ENCODE measurements at regions not wholly inside any gene's neighbourhood (a gene's known extent, or its start where the extent isn't known, plus 50 kb on each side); places are given as distances from the start of the nearest gene placed in this dataset.

DNA sequence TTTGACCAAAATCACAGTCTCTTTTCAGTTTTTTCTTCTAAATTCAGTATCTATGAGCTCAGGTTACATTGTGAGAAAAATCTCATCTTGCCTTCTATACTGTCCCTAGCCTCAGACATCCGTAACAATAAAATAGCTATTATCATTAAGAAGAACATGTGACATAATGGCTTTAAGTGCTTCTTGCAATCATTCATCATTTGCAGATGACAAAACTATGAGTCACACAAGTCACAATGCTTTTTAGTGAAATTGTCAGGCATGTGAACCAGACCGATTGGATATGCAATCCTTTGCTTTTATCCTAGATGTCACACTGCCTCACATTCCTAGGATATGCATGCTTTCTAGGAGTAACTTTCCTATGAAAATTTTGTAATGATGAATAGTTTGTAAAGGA, 313.1 kb downstream of the SLC6A15 start:
- TF ChIP-seq, protein P1, sequence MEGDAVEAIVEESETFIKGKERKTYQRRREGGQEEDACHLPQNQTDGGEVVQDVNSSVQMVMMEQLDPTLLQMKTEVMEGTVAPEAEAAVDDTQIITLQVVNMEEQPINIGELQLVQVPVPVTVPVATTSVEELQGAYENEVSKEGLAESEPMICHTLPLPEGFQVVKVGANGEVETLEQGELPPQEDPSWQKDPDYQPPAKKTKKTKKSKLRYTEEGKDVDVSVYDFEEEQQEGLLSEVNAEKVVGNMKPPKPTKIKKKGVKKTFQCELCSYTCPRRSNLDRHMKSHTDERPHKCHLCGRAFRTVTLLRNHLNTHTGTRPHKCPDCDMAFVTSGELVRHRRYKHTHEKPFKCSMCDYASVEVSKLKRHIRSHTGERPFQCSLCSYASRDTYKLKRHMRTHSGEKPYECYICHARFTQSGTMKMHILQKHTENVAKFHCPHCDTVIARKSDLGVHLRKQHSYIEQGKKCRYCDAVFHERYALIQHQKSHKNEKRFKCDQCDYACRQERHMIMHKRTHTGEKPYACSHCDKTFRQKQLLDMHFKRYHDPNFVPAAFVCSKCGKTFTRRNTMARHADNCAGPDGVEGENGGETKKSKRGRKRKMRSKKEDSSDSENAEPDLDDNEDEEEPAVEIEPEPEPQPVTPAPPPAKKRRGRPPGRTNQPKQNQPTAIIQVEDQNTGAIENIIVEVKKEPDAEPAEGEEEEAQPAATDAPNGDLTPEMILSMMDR (IDR thresholded peaks at IDR 0.05; ENCODE audit: borderline replicate concordance, control extremely low read depth, extremely low read depth, insufficient read depth, missing control alignments), result no peak
- DNase-seq (ENCODE audit: low spot score), result no peak
- in situ Hi-C loops (cut with MboI; ENCODE audit: low sequenced_read_pairs, unreplicated experiment), result no loop called here

DNA sequence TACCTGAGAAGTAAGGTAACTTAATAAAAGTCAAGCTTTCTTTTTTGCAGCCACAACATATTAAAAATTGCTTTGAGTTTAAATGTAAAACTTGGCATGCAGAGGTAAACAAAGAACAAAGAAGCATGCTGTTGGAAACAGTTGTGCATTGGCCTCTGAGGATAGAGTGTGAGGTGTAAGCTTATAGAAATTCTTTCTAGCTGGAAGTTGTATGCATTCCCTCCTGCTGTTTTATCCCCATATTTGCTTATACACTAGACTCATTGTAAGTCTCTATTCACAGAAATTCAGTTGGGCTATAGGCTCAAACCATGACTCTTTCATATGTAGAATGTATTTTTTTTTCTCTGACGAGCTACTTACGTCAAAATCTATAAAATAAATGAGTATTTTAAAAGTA, 316.3 kb downstream of the SLC6A15 start:
- TF ChIP-seq, protein P1 (IDR thresholded peaks at IDR 0.05; ENCODE audit: borderline replicate concordance, control extremely low read depth, extremely low read depth, insufficient read depth, missing control alignments), result no peak
- DNase-seq (ENCODE audit: low spot score), result no peak
- in situ Hi-C loops (cut with MboI; ENCODE audit: low sequenced_read_pairs, unreplicated experiment), result no loop called here

DNA sequence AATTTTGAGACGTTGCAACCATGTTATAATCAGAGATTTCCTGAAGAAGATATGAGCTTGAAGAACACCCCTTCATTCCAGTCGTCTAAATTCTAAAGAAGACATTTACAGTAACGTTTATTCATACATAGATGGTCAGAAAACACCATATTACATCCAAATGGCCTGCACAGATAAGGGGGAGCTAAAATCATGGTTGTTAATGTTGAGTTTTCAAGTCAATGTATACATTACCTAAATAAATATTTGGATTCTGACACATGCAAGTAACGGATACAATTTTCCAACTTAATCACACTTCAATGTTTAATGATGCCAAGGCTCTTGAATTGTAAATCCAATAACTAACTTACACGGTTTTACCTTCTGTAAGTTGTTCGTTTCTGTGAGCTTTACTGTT, 318.4 kb downstream of the SLC6A15 start:
- in situ Hi-C loops (cut with MboI; ENCODE audit: low sequenced_read_pairs, unreplicated experiment), result no loop called here
- DNase-seq (ENCODE audit: low spot score), result no peak
- TF ChIP-seq, protein P1 (IDR thresholded peaks at IDR 0.05; ENCODE audit: borderline replicate concordance, control extremely low read depth, extremely low read depth, insufficient read depth, missing control alignments), result no peak

DNA sequence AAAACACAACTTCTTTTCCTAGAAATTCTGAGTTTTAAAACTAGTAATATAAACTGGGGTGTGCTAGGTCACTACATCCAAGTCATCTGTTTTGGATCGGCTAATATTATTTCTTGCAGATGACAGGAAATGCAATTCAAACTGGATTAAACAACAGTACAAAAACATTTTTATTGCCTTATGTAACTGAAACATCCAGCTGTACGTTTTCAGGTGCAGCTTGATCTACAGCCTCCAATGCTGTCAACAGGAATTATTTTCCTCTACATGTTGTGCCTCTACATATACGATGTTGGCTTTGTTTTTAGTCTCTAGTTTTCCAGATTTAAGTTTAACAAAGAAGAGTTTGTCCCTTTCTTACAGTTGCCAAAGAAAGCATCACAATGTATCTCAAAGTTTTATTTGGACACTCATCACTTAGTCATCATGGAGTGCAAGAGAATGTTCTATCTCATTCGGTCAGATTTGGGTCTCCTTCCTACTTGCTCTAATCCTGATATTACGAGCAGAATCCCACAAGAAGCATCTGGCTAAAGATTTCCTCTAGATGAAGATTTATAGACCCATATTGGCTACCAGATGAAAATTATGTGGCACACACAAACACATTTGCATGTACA, 326.7 kb downstream of the SLC6A15 start:
- DNase-seq (ENCODE audit: low spot score), result no peak
- in situ Hi-C loops (cut with MboI; ENCODE audit: low sequenced_read_pairs, unreplicated experiment), result no loop called here
- TF ChIP-seq, protein P1 (IDR thresholded peaks at IDR 0.05; ENCODE audit: borderline replicate concordance, control extremely low read depth, extremely low read depth, insufficient read depth, missing control alignments), result no peak

DNA sequence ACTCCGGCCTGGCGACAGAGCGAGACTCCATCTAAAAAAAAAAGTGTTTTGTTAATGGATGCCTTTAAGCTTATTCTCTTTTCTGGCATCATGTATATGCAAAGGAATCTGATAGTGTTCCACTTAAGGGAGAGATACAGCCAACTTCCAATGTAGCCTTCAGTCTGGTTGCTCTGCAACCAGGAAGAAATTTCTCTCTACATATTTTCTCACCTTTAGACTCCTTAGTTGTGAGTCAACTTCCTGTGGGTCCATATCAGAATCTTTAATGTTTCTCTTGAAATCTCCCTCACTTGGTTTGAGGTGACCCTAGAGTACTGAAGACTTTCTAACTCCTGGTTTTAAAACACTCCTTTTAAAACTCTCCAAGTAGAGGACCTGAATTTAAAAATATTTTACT, 340.4 kb downstream of the SLC6A15 start:
- in situ Hi-C loops (cut with MboI; ENCODE audit: low sequenced_read_pairs, unreplicated experiment), result no loop called here
- TF ChIP-seq, protein P1 (IDR thresholded peaks at IDR 0.05; ENCODE audit: borderline replicate concordance, control extremely low read depth, extremely low read depth, insufficient read depth, missing control alignments), result no peak
- DNase-seq (ENCODE audit: low spot score), result no peak

DNA sequence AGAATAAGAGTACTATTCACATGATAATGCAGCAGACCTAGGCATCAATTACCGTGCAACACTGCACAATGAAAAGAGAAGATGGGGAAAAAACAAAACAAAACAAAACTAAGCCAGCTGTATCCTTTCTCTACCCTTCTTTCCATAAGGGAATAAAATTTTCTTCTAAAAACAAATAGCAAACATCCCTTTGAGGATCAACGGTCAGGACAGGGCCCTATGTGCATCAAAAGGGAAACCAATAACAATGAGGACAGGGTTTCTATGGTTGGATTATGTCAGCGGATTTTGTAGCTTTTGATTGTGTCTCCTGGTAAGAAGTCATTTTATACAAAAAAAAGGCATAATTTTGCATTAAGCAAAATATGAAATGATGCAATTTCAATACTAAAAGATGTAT, 350.3 kb downstream of the SLC6A15 start:
- TF ChIP-seq, protein P1 (IDR thresholded peaks at IDR 0.05; ENCODE audit: borderline replicate concordance, control extremely low read depth, extremely low read depth, insufficient read depth, missing control alignments), result no peak
- in situ Hi-C loops (cut with MboI; ENCODE audit: low sequenced_read_pairs, unreplicated experiment), result no loop called here
- DNase-seq (ENCODE audit: low spot score), result no peak
